ENCODE measurements at regions not wholly inside any gene's neighbourhood (a gene's known extent, or its start where the extent isn't known, plus 50 kb on each side); places are given as distances from the start of the nearest gene placed in this dataset.
A peak's percentile ranks its signal among the peaks of the same experiment; 100 is the strongest.

GRCh38 chr9:109831998-109832658 is 52.1 kb downstream of the PALM2AKAP2 start:
- Histone ChIP-seq H2AFZ (ENCODE audit: low read length) (no peak overlapping the region), H3K4me2 (ENCODE audit: low read depth, low read length) (no peak overlapping the region), H3K36me3 (replicated peaks in 1 of 2; ENCODE audit: control insufficient read depth in 1 of 2, insufficient read depth in 2 of 2, low read length in 2 of 2) (no peaks in the 10 kb centered on the region), H3K4me3 (replicated peaks in 1 of 3; ENCODE audit: insufficient read depth in 1 of 3, low read depth in 2 of 3, low read length in 3 of 3) (no peak overlapping the region), H3K9me3 (ENCODE audit: low read length) (no peaks in the 10 kb centered on the region), H3K4me1 (ENCODE audit: insufficient read depth, low read length) (no peaks in the 10 kb centered on the region), H3K9ac (ENCODE audit: insufficient read depth, low read depth, low read length) (no peak overlapping the region), H3K79me2 (ENCODE audit: insufficient read depth, low read length) (no peaks in the 10 kb centered on the region), H4K20me1 (ENCODE audit: insufficient read depth, low read length) (no peaks in the 10 kb centered on the region), H3K27ac (ENCODE audit: extremely low read length, insufficient read depth, low read length) (no peak overlapping the region), H3K27me3 (ENCODE audit: control insufficient read depth in 1 of 2, insufficient read depth in 2 of 2, low read length in 2 of 2) (no peaks in the 10 kb centered on the region; a peak in 1 of 5 replicates)
- intact Hi-C loops (cut with micrococcal nuclease; ENCODE audit: unreplicated experiment) (no loop called here), in situ Hi-C loops (cut with HindIII; ENCODE audit: extremely low pct_ligation_motif_present, low pct_unique_long_range_greater_than_20kb) (no loop called here)
- ATAC-seq (no peak), DNase-seq (ENCODE audit: low spot score) (no peak), FAIRE-seq (no peak)
- ChIA-PET CTCF (ENCODE audit: low intra/inter-chr PET ratio, low total read pairs) (no interaction called here), POLR2A (no interaction called here)
- no TSS peak for BruUV-seq (replicated peaks)
- WGBS (ENCODE audit: low lambda C conversion rate): 59% methylated on average over 6 of the region's 6 CpGs
- TF ChIP-seq ZNF629 (CRISPR knock-in tag; conservative IDR thresholded peaks at IDR 0.05) (0 out of 2 replicates have a peak, but pooled peaks have one; percentile 6), JARID2 (CRISPR knock-in tag; IDR thresholded peaks at IDR 0.05; ENCODE audit: insufficient replicate concordance) (no peak)

GRCh38 chr9:109834855-109835254 is 54.9 kb downstream of the PALM2AKAP2 start:
- DNase-seq (ENCODE audit: low spot score): no peak
- FAIRE-seq: no peak
- Histone ChIP-seq H3K4me3 (replicated peaks in 1 of 3; ENCODE audit: insufficient read depth in 1 of 3, low read depth in 2 of 3, low read length in 3 of 3) (no peak overlapping the region), H3K27me3 (ENCODE audit: control insufficient read depth in 1 of 2, insufficient read depth in 2 of 2, low read length in 2 of 2) (no peaks in the 10 kb centered on the region; a peak in 1 of 5 replicates), H4K20me1 (ENCODE audit: insufficient read depth, low read length) (no peaks in the 10 kb centered on the region), H3K79me2 (ENCODE audit: insufficient read depth, low read length) (no peaks in the 10 kb centered on the region), H3K9me3 (ENCODE audit: low read length) (no peaks in the 10 kb centered on the region), H3K4me1 (ENCODE audit: insufficient read depth, low read length) (no peaks in the 10 kb centered on the region), H3K36me3 (replicated peaks in 1 of 2; ENCODE audit: control insufficient read depth in 1 of 2, insufficient read depth in 2 of 2, low read length in 2 of 2) (no peaks in the 10 kb centered on the region), H3K9ac (ENCODE audit: insufficient read depth, low read depth, low read length) (no peak overlapping the region), H2AFZ (ENCODE audit: low read length) (no peak overlapping the region), H3K27ac (ENCODE audit: extremely low read length, insufficient read depth, low read length) (no peak overlapping the region), H3K4me2 (ENCODE audit: low read depth, low read length) (no peak overlapping the region)
- ChIA-PET CTCF (ENCODE audit: low intra/inter-chr PET ratio, low total read pairs) (no interaction called here), POLR2A (no interaction called here)
- ATAC-seq: no peak
- intact Hi-C loops (cut with micrococcal nuclease; ENCODE audit: unreplicated experiment): no loop called here
- BruUV-seq (replicated peaks): no TSS peak
- TF ChIP-seq, protein P1, sequence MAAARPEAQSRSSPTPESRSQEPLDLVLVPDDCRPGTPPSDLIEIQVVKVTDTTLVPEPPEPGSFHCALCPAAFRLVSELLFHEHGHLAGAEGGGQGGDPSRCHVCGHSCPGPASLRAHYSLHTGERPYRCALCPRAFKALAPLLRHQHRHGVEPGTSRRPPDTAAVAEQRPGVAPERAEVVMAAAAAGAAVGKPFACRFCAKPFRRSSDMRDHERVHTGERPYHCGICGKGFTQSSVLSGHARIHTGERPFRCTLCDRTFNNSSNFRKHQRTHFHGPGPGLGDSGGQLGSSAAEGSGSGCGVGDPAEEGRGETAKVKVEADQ (CRISPR knock-in tag; IDR thresholded peaks at IDR 0.05; ENCODE audit: borderline replicate concordance): no peak
- TF ChIP-seq GLI4 (CRISPR knock-in tag; IDR thresholded peaks at IDR 0.05; ENCODE audit: borderline replicate concordance) (no peak), HOXA3 (CRISPR knock-in tag; IDR thresholded peaks at IDR 0.05) (no peak), ZNF468 (CRISPR knock-in tag; IDR thresholded peaks at IDR 0.05) (no peak), MBNL3 (CRISPR knock-in tag; conservative IDR thresholded peaks at IDR 0.05) (no peak), ZNF839 (CRISPR knock-in tag; IDR thresholded peaks at IDR 0.05; ENCODE audit: borderline replicate concordance) (no peak), GATA4 (IDR thresholded peaks at IDR 0.05; ENCODE audit: borderline replicate concordance, low read depth) (no peak), ZNF546 (CRISPR knock-in tag; conservative IDR thresholded peaks at IDR 0.05) (no peak), SP140L (CRISPR knock-in tag; IDR thresholded peaks at IDR 0.05; ENCODE audit: borderline replicate concordance) (no peak), ZNF672 (CRISPR knock-in tag; IDR thresholded peaks at IDR 0.05) (no peak), ZNF576 (CRISPR knock-in tag; IDR thresholded peaks at IDR 0.05) (no peak), PCBP1 (IDR thresholded peaks at IDR 0.05; ENCODE audit: borderline replicate concordance, low read depth, low read length) (no peak), NFIB (CRISPR knock-in tag; IDR thresholded peaks at IDR 0.05; ENCODE audit: borderline replicate concordance) (no peak)
- TF ChIP-seq, protein P2, sequence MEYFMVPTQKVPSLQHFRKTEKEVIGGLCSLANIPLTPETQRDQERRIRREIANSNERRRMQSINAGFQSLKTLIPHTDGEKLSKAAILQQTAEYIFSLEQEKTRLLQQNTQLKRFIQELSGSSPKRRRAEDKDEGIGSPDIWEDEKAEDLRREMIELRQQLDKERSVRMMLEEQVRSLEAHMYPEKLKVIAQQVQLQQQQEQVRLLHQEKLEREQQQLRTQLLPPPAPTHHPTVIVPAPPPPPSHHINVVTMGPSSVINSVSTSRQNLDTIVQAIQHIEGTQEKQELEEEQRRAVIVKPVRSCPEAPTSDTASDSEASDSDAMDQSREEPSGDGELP (IDR thresholded peaks at IDR 0.05; ENCODE audit: borderline replicate concordance, low read depth): no peak
- in situ Hi-C loops (cut with HindIII; ENCODE audit: extremely low pct_ligation_motif_present, low pct_unique_long_range_greater_than_20kb): no loop called here
- 38% methylated on average over 2 of the region's 2 CpGs for WGBS (ENCODE audit: low lambda C conversion rate)
